ENCODE measurements at regions not wholly inside any gene's neighbourhood (a gene's known extent, or its start where the extent isn't known, plus 50 kb on each side); places are given as distances from the start of the nearest gene placed in this dataset.

- DNase-seq (ENCODE audit: low spot score): no peak
These were observed 76.9 kb upstream of the CDH20 start for GRCh38 chr18:61256291-61256690.

- no peak for DNase-seq (ENCODE audit: low spot score)
These were observed 71.4 kb upstream of the CDH20 start for GRCh38 chr18:61261870-61262269.

DNA sequence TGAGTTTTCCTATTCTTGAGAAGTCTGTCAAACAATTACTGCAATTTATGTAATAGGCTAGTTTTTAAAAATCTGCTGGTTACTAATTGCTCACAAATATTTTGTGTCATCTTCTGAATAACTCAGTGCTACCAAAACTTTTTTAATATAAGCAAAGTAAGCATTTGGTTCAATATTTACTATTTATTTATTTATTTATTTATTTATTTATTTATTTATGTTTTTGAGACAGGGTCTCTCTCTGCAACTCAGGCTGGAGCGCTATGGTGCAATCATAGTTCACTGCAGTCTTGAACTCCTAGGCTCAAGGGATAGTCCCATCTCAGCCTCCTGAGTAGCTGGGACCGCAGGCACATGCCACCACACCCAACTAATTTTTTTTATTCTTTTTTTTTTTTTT, 60.4 kb upstream of the CDH20 start:
- DNase-seq (ENCODE audit: low spot score): no peak

DNA sequence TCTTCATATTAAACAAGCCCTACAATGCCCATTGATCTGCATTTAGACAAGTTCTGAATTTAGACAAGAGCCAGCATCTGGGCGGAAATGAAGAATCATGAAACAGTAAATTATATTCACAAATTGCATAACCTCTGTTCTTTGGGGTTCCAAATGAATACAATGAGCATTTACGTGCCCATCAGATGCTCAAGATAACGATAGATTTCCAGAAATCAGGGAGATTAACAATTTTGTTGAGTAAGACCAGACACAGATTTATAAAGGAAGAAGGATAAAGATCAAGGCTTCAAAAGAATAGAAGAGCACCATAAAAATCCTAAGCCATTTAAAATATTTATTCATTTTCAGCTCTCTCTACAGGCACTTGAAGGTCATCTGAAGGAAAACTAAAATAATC, 59.7 kb upstream of the CDH20 start:
- no peak for DNase-seq (ENCODE audit: low spot score)

GRCh38 chr18:61274416-61274960, 58.7 kb upstream of the CDH20 start:
- no peak for DNase-seq (ENCODE audit: low spot score)

DNA sequence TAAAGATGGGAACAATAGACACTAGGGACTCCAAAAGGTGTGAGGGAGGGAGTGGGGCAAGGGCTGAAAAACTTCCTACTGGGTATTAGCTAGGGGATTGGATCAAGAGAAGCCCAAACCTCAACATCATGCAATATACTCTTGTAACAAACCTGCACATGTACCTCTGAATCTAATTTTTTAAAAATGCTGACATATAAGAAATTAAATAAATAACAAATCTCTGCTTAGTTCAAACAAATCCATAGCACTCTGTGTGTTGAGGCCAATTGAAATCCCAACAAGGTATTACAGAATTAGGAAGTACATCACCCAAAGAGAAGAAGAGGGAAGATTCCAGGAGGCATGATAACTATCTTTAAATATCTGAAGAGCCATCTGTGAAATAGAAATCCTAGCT, 55.4 kb upstream of the CDH20 start:
- no peak for DNase-seq (ENCODE audit: low spot score)

DNA sequence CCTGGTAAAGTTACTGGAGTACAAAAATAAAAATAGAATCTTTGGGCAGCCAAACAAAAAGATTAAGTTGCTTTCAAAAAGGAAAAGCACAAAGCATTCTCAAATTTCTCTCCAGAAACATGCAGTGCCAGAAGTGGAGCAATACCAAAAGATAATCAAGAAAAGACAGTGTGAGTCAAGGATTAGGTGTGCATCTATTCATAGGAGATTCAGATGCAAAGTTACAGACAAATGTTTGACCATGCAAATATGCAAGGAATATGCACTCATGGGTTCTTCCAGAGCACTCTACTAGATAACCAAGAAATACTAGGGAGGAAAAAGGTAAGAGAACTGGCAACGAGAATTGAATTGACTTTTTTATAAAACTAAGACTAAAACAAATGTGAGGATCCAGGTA, 51.8 kb upstream of the CDH20 start:
- DNase-seq (ENCODE audit: low spot score): no peak

- no peak for DNase-seq (ENCODE audit: low spot score)
These were observed 50.3 kb upstream of the CDH20 start for GRCh38 chr18:61282926-61283325.

All from CD4-positive, alpha-beta T cell treated with Interleukin-2 at 100 ng/mL for 4 hours (primary cell).